Naive thymus-derived CD4-positive, alpha-beta T cell (primary cell): ENCODE measurements at regions not wholly inside any gene's neighbourhood (a gene's known extent, or its start where the extent isn't known, plus 50 kb on each side); places are given as distances from the start of the nearest gene placed in this dataset.

ENCODE experiments used
- ATAC-seq: fragments of 150-1000 bp; cut with Tn5 transposase; 2 replicates; pipeline ENCODE4 v1.10.0; 2021; ENCODE audit warnings: mild to moderate bottlenecking, moderate library complexity
- CTCF ChIA-PET: fragments of 350-600 bp; sonication (Branson Sonifier 250); formaldehyde crosslinking; loops from one replicate; lab custom pipeline; 2021; ENCODE audit warnings: antibody characterized with exemption; lab: Charles Lee
- POLR2A ChIA-PET: fragments of 350-600 bp; sonication (Branson Sonifier 250); formaldehyde crosslinking; loops from one replicate; lab custom pipeline; 2021; ENCODE audit warnings: antibody characterized with exemption, inconsistent platforms; lab: Charles Lee
- DNase-seq, 9 donors: peaks; one replicate each; pipeline versions ENCODE4 v3.0.0 to v3.0.0-alpha.2; 2020 to 2022; ENCODE audit warnings: mixed read lengths in 1 of 9
- H3K27ac ChIP-seq: one replicate; pipeline ENCODE4 v1.7.0; 2013; ENCODE audit warnings: mild to moderate bottlenecking, low read depth, low read length, moderate library complexity
- H3K27me3 ChIP-seq, 2 donors: one replicate each; pipeline ENCODE4 v1.7.0; 2013; ENCODE audit warnings: low read length in 2 of 2, mild to moderate bottlenecking in 2 of 2, moderate library complexity in 2 of 2; ENCODE audit not compliant: control insufficient read depth in 2 of 2, insufficient read depth in 2 of 2
- H3K36me3 ChIP-seq, 3 experiments: 1 replicate in 2 of 3; 2 replicates in 1 of 3; pipeline ENCODE4 v1.7.0; 2013; ENCODE audit warnings: low read length in 3 of 3, mild to moderate bottlenecking in 3 of 3, moderate library complexity in 1 of 3; ENCODE audit not compliant: insufficient read depth in 3 of 3, control insufficient read depth in 2 of 3
- H3K4me1 ChIP-seq, 2 donors: one replicate each; pipeline ENCODE4 v1.7.0; 2013; ENCODE audit warnings: low read length in 2 of 2, mild to moderate bottlenecking in 2 of 2, moderate library complexity in 1 of 2; ENCODE audit not compliant: control insufficient read depth in 2 of 2, insufficient read depth in 2 of 2
- H3K4me3 ChIP-seq: 2 replicates; pipeline ENCODE4 v1.7.0; 2013; ENCODE audit warnings: mild to moderate bottlenecking, low read length
- H3K9me3 ChIP-seq, 3 experiments: 1 replicate in 2 of 3; 2 replicates in 1 of 3; pipeline ENCODE4 v1.7.0; 2013; ENCODE audit warnings: low read length in 3 of 3; ENCODE audit not compliant: control insufficient read depth in 2 of 3
- H3K27ac Mint-ChIP-seq, 9 donors: one replicate each; pipeline ENCODE4 v1.8.0; 2020 to 2022; ENCODE audit warnings: mixed read lengths in 9 of 9, mild to moderate bottlenecking in 8 of 9, moderate library complexity in 5 of 9, inconsistent platforms in 2 of 9
- H3K27me3 Mint-ChIP-seq, 5 donors: one replicate each; pipeline ENCODE4 v1.8.0; 2021 to 2022; ENCODE audit warnings: mixed read lengths in 5 of 5, mild to moderate bottlenecking in 1 of 5
- H3K36me3 Mint-ChIP-seq, 5 donors: one replicate each; pipeline ENCODE4 v1.8.0; 2020 to 2022; ENCODE audit warnings: mixed read lengths in 5 of 5, mild to moderate bottlenecking in 3 of 5, inconsistent platforms in 1 of 5
- H3K4me1 Mint-ChIP-seq, 7 donors: one replicate each; pipeline ENCODE4 v1.8.0; 2020 to 2022; ENCODE audit warnings: mixed read lengths in 7 of 7, mild to moderate bottlenecking in 3 of 7, inconsistent platforms in 1 of 7
- H3K4me3 Mint-ChIP-seq, 10 donors: one replicate each; pipeline ENCODE4 v1.8.0; 2020 to 2022; ENCODE audit warnings: mild to moderate bottlenecking in 10 of 10, mixed read lengths in 10 of 10, moderate library complexity in 6 of 10, inconsistent platforms in 2 of 10
- H3K9me3 Mint-ChIP-seq, 11 donors: one replicate each; pipeline ENCODE4 v1.8.0; 2020 to 2022; ENCODE audit warnings: mixed read lengths in 11 of 11, mild to moderate bottlenecking in 4 of 11, inconsistent platforms in 1 of 11, moderate library complexity in 1 of 11
- intact Hi-C, 2 donors: fragments of 100-400 bp; cut with micrococcal nuclease; formaldehyde crosslinking; loops; one replicate each; pipeline ENCODE4 v1.15.1; 2023

GRCh38 chr16:74092336-74092735, 204.3 kb upstream of the PSMD7 start:
- Histone ChIP-seq H3K27me3 (no peaks in the 10 kb centered on the region), H3K4me1 (no peaks in the 10 kb centered on the region), H3K27ac (no peak overlapping the region), H3K4me3 (no peak overlapping the region), H3K36me3 (no peaks in the 10 kb centered on the region), H3K9me3 (no peaks in the 10 kb centered on the region)
- POLR2A ChIA-PET: no interaction called here
- H3K4me3 Mint-ChIP-seq: no peak overlapping the region
- CTCF ChIA-PET: no interaction called here
- H3K9me3 Mint-ChIP-seq: peaks cover 0 to 4% (median 0%) of the 10 kb centered on the region in 11 donors
- H3K4me1 Mint-ChIP-seq: peaks cover 0 to 2% (median 0%) of the 10 kb centered on the region in 7 donors
- H3K27me3 Mint-ChIP-seq: peaks cover 0 to 4% (median 0%) of the 10 kb centered on the region in 5 donors
- ATAC-seq: no peak
- no peaks in the 10 kb centered on the region for H3K36me3 Mint-ChIP-seq
- DNase-seq: no peak
- H3K27ac Mint-ChIP-seq: no peak overlapping the region
- intact Hi-C loops: no loop called here

- Mint-ChIP-seq H3K36me3 (no peaks in the 10 kb centered on the region), H3K27me3 (peaks cover 0 to 4% (median 0%) of the 10 kb centered on the region in 5 donors), H3K4me3 (no peak overlapping the region), H3K27ac (no peak overlapping the region), H3K9me3 (peaks cover 0 to 4% (median 0%) of the 10 kb centered on the region in 11 donors), H3K4me1 (peaks cover 0 to 2% (median 0%) of the 10 kb centered on the region in 7 donors)
- DNase-seq (no peak), ATAC-seq (no peak)
- CTCF ChIA-PET: no interaction called here
- Histone ChIP-seq H3K4me1 (no peaks in the 10 kb centered on the region), H3K9me3 (no peaks in the 10 kb centered on the region), H3K27ac (no peak overlapping the region), H3K4me3 (no peak overlapping the region), H3K27me3 (no peaks in the 10 kb centered on the region), H3K36me3 (no peaks in the 10 kb centered on the region)
- intact Hi-C loops: no loop called here
- POLR2A ChIA-PET: no interaction called here
Measured at GRCh38 chr16:74090871-74091270, 205.7 kb upstream of the PSMD7 start.

- intact Hi-C loops: no loop called here
- H3K27ac Mint-ChIP-seq: no peak overlapping the region
- no peaks in the 10 kb centered on the region for H3K4me1 ChIP-seq
- H3K4me3 Mint-ChIP-seq: no peak overlapping the region
- ATAC-seq (no peak), DNase-seq (no peak)
- POLR2A ChIA-PET: no interaction called here
- peaks cover 0 to 6% (median 0%) of the 10 kb centered on the region in 5 donors for H3K27me3 Mint-ChIP-seq
- CTCF ChIA-PET: no interaction called here
- no peak overlapping the region for H3K4me3 ChIP-seq
- H3K36me3 ChIP-seq: no peaks in the 10 kb centered on the region
- peaks cover 0 to 1% (median 0%) of the 10 kb centered on the region in 11 donors for H3K9me3 Mint-ChIP-seq
- no peaks in the 10 kb centered on the region for H3K9me3 ChIP-seq
- H3K27ac ChIP-seq: no peak overlapping the region
- no peaks in the 10 kb centered on the region for H3K27me3 ChIP-seq
- no peaks in the 10 kb centered on the region for H3K36me3 Mint-ChIP-seq
- H3K4me1 Mint-ChIP-seq: no peaks in the 10 kb centered on the region
Measured at GRCh38 chr16:74083541-74083940, 213.1 kb upstream of the PSMD7 start.

GRCh38 chr16:74080311-74080710, 216.3 kb upstream of the PSMD7 start:
- H3K36me3 ChIP-seq: no peaks in the 10 kb centered on the region
- H3K9me3 ChIP-seq: no peaks in the 10 kb centered on the region
- Mint-ChIP-seq H3K4me1 (no peaks in the 10 kb centered on the region), H3K9me3 (peaks cover 0 to 9% (median 3%) of the 10 kb centered on the region in 11 donors), H3K27ac (no peak overlapping the region), H3K36me3 (no peaks in the 10 kb centered on the region), H3K27me3 (peaks cover 0 to 8% (median 1%) of the 10 kb centered on the region in 5 donors), H3K4me3 (no peak overlapping the region)
- ATAC-seq: no peak
- intact Hi-C loops: no loop called here
- ChIA-PET POLR2A (no interaction called here), CTCF (no interaction called here)
- no peak overlapping the region for H3K4me3 ChIP-seq
- H3K27ac ChIP-seq: no peak overlapping the region
- no peaks in the 10 kb centered on the region for H3K4me1 ChIP-seq
- DNase-seq: no peak
- no peaks in the 10 kb centered on the region for H3K27me3 ChIP-seq

GRCh38 chr16:74079232-74079586, 217.4 kb upstream of the PSMD7 start:
- H3K9me3 ChIP-seq: no peaks in the 10 kb centered on the region
- CTCF ChIA-PET: no interaction called here
- DNase-seq: no peak
- Mint-ChIP-seq H3K9me3 (peaks cover 0 to 20% (median 6%) of the 10 kb centered on the region in 11 donors), H3K4me1 (no peaks in the 10 kb centered on the region), H3K27me3 (peaks cover 0 to 8% (median 0%) of the 10 kb centered on the region in 5 donors), H3K36me3 (peaks cover 0 to 3% (median 0%) of the 10 kb centered on the region in 5 donors), H3K27ac (no peak overlapping the region), H3K4me3 (no peak overlapping the region)
- no peak overlapping the region for H3K27ac ChIP-seq
- H3K36me3 ChIP-seq: no peaks in the 10 kb centered on the region
- ATAC-seq: no peak
- no peaks in the 10 kb centered on the region for H3K27me3 ChIP-seq
- POLR2A ChIA-PET: no interaction called here
- H3K4me3 ChIP-seq: no peak overlapping the region
- H3K4me1 ChIP-seq: no peaks in the 10 kb centered on the region
- intact Hi-C loops: no loop called here

GRCh38 chr16:74078511-74079231, 217.9 kb upstream of the PSMD7 start:
- H3K36me3 Mint-ChIP-seq: peaks cover 0 to 4% (median 0%) of the 10 kb centered on the region in 5 donors
- Histone ChIP-seq H3K4me1 (no peaks in the 10 kb centered on the region), H3K36me3 (no peaks in the 10 kb centered on the region), H3K27ac (no peak overlapping the region), H3K4me3 (no peak overlapping the region), H3K9me3 (no peaks in the 10 kb centered on the region), H3K27me3 (no peaks in the 10 kb centered on the region)
- no peak for ATAC-seq
- H3K27ac Mint-ChIP-seq: no peak overlapping the region
- no peak overlapping the region for H3K4me3 Mint-ChIP-seq
- no peaks in the 10 kb centered on the region for H3K4me1 Mint-ChIP-seq
- intact Hi-C loops: no loop called here
- H3K27me3 Mint-ChIP-seq: peaks cover 0 to 8% (median 0%) of the 10 kb centered on the region in 5 donors
- ChIA-PET CTCF (no interaction called here), POLR2A (no interaction called here)
- peaks cover 0 to 23% (median 6%) of the 10 kb centered on the region in 11 donors for H3K9me3 Mint-ChIP-seq
- no peak for DNase-seq

GRCh38 chr16:74076568-74076967, 220.0 kb upstream of the PSMD7 start:
- peaks cover 0 to 23% (median 6%) of the 10 kb centered on the region in 11 donors for H3K9me3 Mint-ChIP-seq
- no peak for ATAC-seq
- CTCF ChIA-PET: no interaction called here

More at GRCh38 chr16:74076568-74076967, 220.0 kb upstream of the PSMD7 start:
- POLR2A ChIA-PET: no interaction called here
- Histone ChIP-seq H3K4me1 (no peaks in the 10 kb centered on the region), H3K27me3 (no peaks in the 10 kb centered on the region), H3K36me3 (no peaks in the 10 kb centered on the region), H3K9me3 (no peaks in the 10 kb centered on the region), H3K27ac (no peak overlapping the region), H3K4me3 (no peak overlapping the region)
- no peak for DNase-seq
- H3K4me1 Mint-ChIP-seq: no peaks in the 10 kb centered on the region
- peaks cover 0 to 4% (median 0%) of the 10 kb centered on the region in 5 donors for H3K36me3 Mint-ChIP-seq
- H3K27ac Mint-ChIP-seq: no peak overlapping the region
- no peak overlapping the region for H3K4me3 Mint-ChIP-seq
- H3K27me3 Mint-ChIP-seq: peaks cover 0 to 8% (median 0%) of the 10 kb centered on the region in 5 donors
- intact Hi-C loops: no loop called here
